Endothelial cell of umbilical vein (primary cell): ENCODE measurements at regions not wholly inside any gene's neighbourhood (a gene's known extent, or its start where the extent isn't known, plus 50 kb on each side); places are given as distances from the start of the nearest gene placed in this dataset.

Experiments used
- BruUV-seq: library from RNA; stranded (reverse); fragments of 400-500 nt; replicated peaks from 2 replicates; lab custom pipeline; 2021; lab: Mats Ljungman, UMichigan
- CTCF ChIA-PET: fragments of 300-600, 350-600 bp; sonication (Branson Sonifier 250); formaldehyde crosslinking; loops from one replicate; lab custom pipeline; 2021; ENCODE audit warnings: antibody characterized with exemption, inconsistent platforms; lab: Charles Lee
- POLR2A ChIA-PET: fragments of 300-600, 350-600 bp; sonication (Branson Sonifier 250); formaldehyde crosslinking; loops from one replicate; lab custom pipeline; 2021; ENCODE audit warnings: antibody characterized with exemption, inconsistent platforms; lab: Charles Lee
- DNase-seq: peaks from one replicate; pipeline ENCODE4 v3.0.0-alpha.2; 2011; ENCODE audit warnings: low read depth, low spot score
- FAIRE-seq: peaks from 2 replicates; lab custom pipeline; 2011; peaks lifted over from hg19 to GRCh38; lab: Jason Lieb, UNC
- H2AFZ ChIP-seq: 2 replicates; pipeline ENCODE4 v1.6.0; 2012; ENCODE audit warnings: low read depth, low read length, control low read depth, inconsistent platforms
- H3K27ac ChIP-seq: 2 replicates; pipeline ENCODE4 v1.5.1; 2011; ENCODE audit warnings: low read depth, mild to moderate bottlenecking, control low read depth, low read length, moderate library complexity; ENCODE audit not compliant: insufficient read depth
- H3K27me3 ChIP-seq, 2 experiments: 2 replicates each; pipeline versions ENCODE4 v1.6.0 to v1.6.1; 2011; ENCODE audit warnings: low read length in 2 of 2, mixed read lengths in 1 of 2; ENCODE audit not compliant: control insufficient read depth in 2 of 2, insufficient read depth in 2 of 2
- H3K36me3 ChIP-seq, 2 experiments: 2 replicates in 1 of 2; 3 replicates in 1 of 2; pipeline ENCODE4 v1.5.1; 2011; ENCODE audit warnings: low read length in 2 of 2, mild to moderate bottlenecking in 1 of 2, moderate library complexity in 1 of 2; ENCODE audit not compliant: control insufficient read depth in 2 of 2, insufficient read depth in 2 of 2; ENCODE audit errors: extremely low read depth in 1 of 2
- H3K4me1 ChIP-seq: 3 replicates; pipeline ENCODE4 v1.5.1; 2011; ENCODE audit warnings: mild to moderate bottlenecking, low read length; ENCODE audit not compliant: control insufficient read depth, insufficient read depth; ENCODE audit errors: extremely low read depth
- H3K4me2 ChIP-seq: 2 replicates; pipeline ENCODE4 v1.6.1; 2011; ENCODE audit warnings: low read length, control low read depth, mixed read lengths; ENCODE audit not compliant: insufficient read depth
- H3K4me3 ChIP-seq, 3 experiments: fragments of 200-600 bp in 1 of 3; sonication (generic), shearing (Covaris generic) in 1 of 3; replicated peaks in 1 of 3; 2 replicates each; pipeline ENCODE4 v1.5.1; 2011 to 2016; ENCODE audit warnings: control low read depth in 3 of 3, low read length in 3 of 3, mild to moderate bottlenecking in 2 of 3, inconsistent platforms in 1 of 3, low read depth in 1 of 3, moderate library complexity in 1 of 3; ENCODE audit not compliant: insufficient read depth in 1 of 3
- H3K79me2 ChIP-seq: 2 replicates; pipeline ENCODE4 v1.6.0; 2012; ENCODE audit warnings: low read length, inconsistent platforms; ENCODE audit not compliant: control insufficient read depth, insufficient read depth
- H3K9ac ChIP-seq: replicated peaks from 2 replicates; pipeline ENCODE3; 2011; ENCODE audit warnings: low read length, control low read depth; ENCODE audit not compliant: insufficient read depth; ENCODE audit errors: extremely low read depth
- H3K9me1 ChIP-seq: replicated peaks from 3 replicates; pipeline ENCODE4 v1.6.0; 2011; ENCODE audit warnings: mild to moderate bottlenecking, low read length; ENCODE audit not compliant: control insufficient read depth, insufficient read depth; ENCODE audit errors: extremely low read depth
- H3K9me3 ChIP-seq: replicated peaks from 2 replicates; pipeline ENCODE4 v1.5.1; 2012; ENCODE audit warnings: low read length, inconsistent platforms; ENCODE audit not compliant: control insufficient read depth, insufficient read depth
- H4K20me1 ChIP-seq: replicated peaks from 2 replicates; pipeline ENCODE3; 2011; ENCODE audit warnings: mild to moderate bottlenecking, low read length; ENCODE audit not compliant: control insufficient read depth, insufficient read depth; ENCODE audit errors: extremely low read depth
- EZH2 ChIP-seq: IDR thresholded peaks from 2 replicates; pipeline ENCODE4 v1.6.1; 2012; ENCODE audit warnings: borderline replicate concordance, low read depth, mild to moderate bottlenecking, moderate library complexity, low read length, inconsistent platforms; ENCODE audit not compliant: severe bottlenecking
- FOS ChIP-seq: IDR thresholded peaks from 2 replicates; pipeline ENCODE4 v1.6.1; 2011; ENCODE audit warnings: mild to moderate bottlenecking, low read length, moderate library complexity, borderline replicate concordance; ENCODE audit not compliant: insufficient read depth
- GATA2 ChIP-seq: IDR thresholded peaks from 2 replicates; pipeline ENCODE4 v1.7.0; 2011; ENCODE audit warnings: low read depth, mild to moderate bottlenecking, moderate library complexity, mixed read lengths, low read length; ENCODE audit not compliant: insufficient read length, insufficient read depth
- JUN ChIP-seq: IDR thresholded peaks from 2 replicates; pipeline ENCODE4 v1.6.1; 2011; ENCODE audit warnings: borderline replicate concordance, low read depth; ENCODE audit not compliant: insufficient read length, insufficient read depth
- MYC ChIP-seq: IDR thresholded peaks from one replicate; pipeline ENCODE4 v1.6.1; 2011; ENCODE audit warnings: mild to moderate bottlenecking, low read depth, low read length
- POLR2A ChIP-seq: IDR thresholded peaks from 2 replicates; pipeline ENCODE4 v1.6.1; 2012; ENCODE audit warnings: low read depth, mild to moderate bottlenecking, control low read depth, low read length
- POLR2AphosphoS5 ChIP-seq: IDR thresholded peaks from 2 replicates; pipeline ENCODE4 v1.6.1; 2012; ENCODE audit warnings: low read depth, mild to moderate bottlenecking, control low read depth, low read length, moderate library complexity; ENCODE audit not compliant: insufficient read depth
- dilution Hi-C: fragments of 300-500 bp; cut with MboI; formaldehyde crosslinking; loops from one replicate; pipeline ENCODE4 v1.15.0; 2019; ENCODE audit warnings: low sequenced_read_pairs; ENCODE audit not compliant: extremely low pct_ligation_motif_present
- intact Hi-C: fragments of 100-400 bp; cut with micrococcal nuclease; formaldehyde crosslinking; loops from one replicate; pipeline ENCODE4 v1.10.0; 2022
- TF ChIP-seq, protein P1 (sequence below): IDR thresholded peaks from 2 replicates; pipeline ENCODE4 v1.6.1; 2011; ENCODE audit not compliant: insufficient read depth, insufficient read length
- TF ChIP-seq, protein P2 (sequence below), 2 donors: IDR thresholded peaks; 1 replicate in 1 of 2; 2 replicates in 1 of 2; pipeline ENCODE4 v1.5.1; 2011; ENCODE audit warnings: low read length in 2 of 2, mild to moderate bottlenecking in 2 of 2, moderate library complexity in 2 of 2, control low read depth in 1 of 2, inconsistent platforms in 1 of 2, low read depth in 1 of 2; ENCODE audit not compliant: insufficient read depth in 1 of 2; ENCODE audit errors: extremely low read depth in 1 of 2

DNA sequence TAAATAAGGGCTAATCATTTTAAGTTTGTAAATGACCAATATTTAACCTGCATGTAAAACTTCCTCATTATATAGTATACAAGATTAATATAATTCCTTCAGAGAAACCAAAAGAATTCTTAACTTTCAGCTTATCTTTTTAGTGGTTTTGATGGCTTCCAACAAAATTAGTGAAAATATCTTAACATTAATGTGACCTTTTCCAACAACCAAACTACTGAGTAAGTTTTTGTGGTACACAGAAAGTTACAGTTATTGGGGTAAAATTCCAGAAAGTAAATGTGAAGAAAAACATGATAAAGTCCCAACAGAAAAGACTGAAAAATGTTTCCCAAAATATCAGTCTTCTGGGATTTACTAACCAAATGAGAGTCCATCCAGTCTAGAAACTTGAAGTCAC, 111.0 kb upstream of the PDE3A start:
- CTCF ChIA-PET: no interaction called here
- FAIRE-seq (no peak), DNase-seq (no peak)
- Histone ChIP-seq H3K36me3 (no peaks in the 10 kb centered on the region), H3K4me1 (no peaks in the 10 kb centered on the region), H2AFZ (no peak overlapping the region), H3K9me1 (no peaks in the 10 kb centered on the region), H3K4me3 (no peak overlapping the region), H3K27ac (no peak overlapping the region), H3K9me3 (no peaks in the 10 kb centered on the region), H3K27me3 (no peaks in the 10 kb centered on the region), H3K4me2 (no peak overlapping the region), H3K9ac (no peak overlapping the region), H3K79me2 (no peaks in the 10 kb centered on the region), H4K20me1 (no peaks in the 10 kb centered on the region)
- intact Hi-C loops (no loop called here), dilution Hi-C loops (no loop called here)
- no TSS peak for BruUV-seq
- POLR2A ChIA-PET: no interaction called here
- TF ChIP-seq EZH2: no peak
- TF ChIP-seq JUN: no peak
- TF ChIP-seq POLR2A: no peak
- TF ChIP-seq, protein P1, sequence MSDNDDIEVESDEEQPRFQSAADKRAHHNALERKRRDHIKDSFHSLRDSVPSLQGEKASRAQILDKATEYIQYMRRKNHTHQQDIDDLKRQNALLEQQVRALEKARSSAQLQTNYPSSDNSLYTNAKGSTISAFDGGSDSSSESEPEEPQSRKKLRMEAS: no peak
- TF ChIP-seq FOS: no peak
- TF ChIP-seq POLR2AphosphoS5: no peak
- TF ChIP-seq GATA2: no peak
- TF ChIP-seq, protein P2, sequence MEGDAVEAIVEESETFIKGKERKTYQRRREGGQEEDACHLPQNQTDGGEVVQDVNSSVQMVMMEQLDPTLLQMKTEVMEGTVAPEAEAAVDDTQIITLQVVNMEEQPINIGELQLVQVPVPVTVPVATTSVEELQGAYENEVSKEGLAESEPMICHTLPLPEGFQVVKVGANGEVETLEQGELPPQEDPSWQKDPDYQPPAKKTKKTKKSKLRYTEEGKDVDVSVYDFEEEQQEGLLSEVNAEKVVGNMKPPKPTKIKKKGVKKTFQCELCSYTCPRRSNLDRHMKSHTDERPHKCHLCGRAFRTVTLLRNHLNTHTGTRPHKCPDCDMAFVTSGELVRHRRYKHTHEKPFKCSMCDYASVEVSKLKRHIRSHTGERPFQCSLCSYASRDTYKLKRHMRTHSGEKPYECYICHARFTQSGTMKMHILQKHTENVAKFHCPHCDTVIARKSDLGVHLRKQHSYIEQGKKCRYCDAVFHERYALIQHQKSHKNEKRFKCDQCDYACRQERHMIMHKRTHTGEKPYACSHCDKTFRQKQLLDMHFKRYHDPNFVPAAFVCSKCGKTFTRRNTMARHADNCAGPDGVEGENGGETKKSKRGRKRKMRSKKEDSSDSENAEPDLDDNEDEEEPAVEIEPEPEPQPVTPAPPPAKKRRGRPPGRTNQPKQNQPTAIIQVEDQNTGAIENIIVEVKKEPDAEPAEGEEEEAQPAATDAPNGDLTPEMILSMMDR (IDR thresholded peaks at IDR 0.05; ENCODE audit: extremely low read depth in 1 of 2, insufficient read depth in 1 of 2, low read depth in 1 of 2, low read length in 2 of 2): no peak
- TF ChIP-seq MYC: no peak
